ENCODE measurements at regions not wholly inside any gene's neighbourhood (a gene's known extent, or its start where the extent isn't known, plus 50 kb on each side); places are given as distances from the start of the nearest gene placed in this dataset.
"Not testable (repeated sequence)": the region's sequence is repeated elsewhere in the genome, so short reads cannot be mapped to it uniquely, and the experiment has no call there.

- not testable (repeated sequence) for DNase-seq
Observed at GRCh38 chr11:123344188-123344587, 85.9 kb upstream of the GRAMD1B start.

- no peak for DNase-seq
Observed at GRCh38 chr11:123338997-123339752, 90.9 kb upstream of the GRAMD1B start.

DNA sequence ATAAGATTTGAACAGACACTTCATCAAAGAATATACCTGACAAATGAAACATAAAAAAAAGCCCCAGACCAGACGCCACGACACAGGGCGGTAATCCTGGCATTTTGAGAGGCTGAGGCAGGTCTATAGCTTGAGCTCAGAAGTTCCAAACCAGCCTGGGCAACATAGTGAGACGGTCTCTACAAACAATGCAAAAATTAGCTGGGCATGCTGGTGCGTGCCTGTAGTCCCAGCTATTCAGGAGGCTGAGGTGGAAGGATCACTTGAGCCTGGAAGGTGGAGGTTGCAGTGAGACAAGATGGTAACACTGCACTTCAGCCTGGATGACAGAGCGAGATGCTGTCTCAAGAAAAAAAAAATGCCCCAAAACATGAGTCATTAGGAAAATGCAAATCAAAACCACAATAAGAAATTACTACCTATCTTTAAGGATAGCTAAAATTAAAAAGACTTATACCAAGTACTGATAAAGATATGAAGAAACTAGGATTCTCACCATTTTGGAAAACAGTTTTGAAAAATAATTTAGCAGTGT lies 91.7 kb upstream of the GRAMD1B start:
- no peak for DNase-seq

DNA sequence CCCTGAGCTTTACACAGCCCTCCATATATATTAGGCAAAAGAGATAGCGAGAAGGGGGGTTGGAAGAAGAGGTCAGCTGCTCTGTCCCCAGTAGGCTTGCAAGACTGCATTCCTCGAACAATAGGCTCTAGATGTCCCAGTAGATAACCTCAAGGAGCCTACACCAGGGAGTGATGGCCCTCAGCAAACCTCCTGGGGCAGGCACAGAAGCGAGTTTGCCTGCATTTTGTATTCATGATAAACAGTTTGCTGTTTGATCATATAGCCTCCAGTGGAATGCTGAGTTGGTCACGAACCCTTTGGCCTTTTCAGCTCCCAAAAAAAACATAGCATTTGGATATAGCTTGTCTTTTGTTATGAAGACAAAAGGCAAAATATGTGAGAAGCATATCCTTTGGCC lies 95.1 kb upstream of the GRAMD1B start:
- DNase-seq = no peak

GRCh38 chr11:123332577-123332976 lies 97.5 kb upstream of the GRAMD1B start:
- not testable (repeated sequence) for DNase-seq

DNA sequence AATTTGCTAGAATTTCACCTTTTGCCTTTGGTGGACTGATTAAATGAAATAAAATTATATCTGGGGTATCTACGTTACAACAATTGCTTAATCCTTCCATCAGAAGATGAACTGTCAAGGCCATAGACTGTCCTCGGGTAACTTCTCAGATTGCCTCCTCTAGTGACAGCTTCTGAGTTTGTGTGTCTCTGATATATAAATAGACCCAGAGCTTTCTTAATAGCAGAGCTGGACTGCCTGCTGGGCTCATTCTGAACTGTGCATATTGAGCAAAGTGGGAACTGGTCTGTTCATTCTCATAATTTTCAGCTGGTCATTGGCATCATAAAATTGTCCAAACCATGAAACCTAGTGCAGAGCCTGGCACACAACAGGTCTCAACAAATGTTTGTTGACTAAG lies 99.1 kb upstream of the GRAMD1B start:
- no peak for DNase-seq

DNA sequence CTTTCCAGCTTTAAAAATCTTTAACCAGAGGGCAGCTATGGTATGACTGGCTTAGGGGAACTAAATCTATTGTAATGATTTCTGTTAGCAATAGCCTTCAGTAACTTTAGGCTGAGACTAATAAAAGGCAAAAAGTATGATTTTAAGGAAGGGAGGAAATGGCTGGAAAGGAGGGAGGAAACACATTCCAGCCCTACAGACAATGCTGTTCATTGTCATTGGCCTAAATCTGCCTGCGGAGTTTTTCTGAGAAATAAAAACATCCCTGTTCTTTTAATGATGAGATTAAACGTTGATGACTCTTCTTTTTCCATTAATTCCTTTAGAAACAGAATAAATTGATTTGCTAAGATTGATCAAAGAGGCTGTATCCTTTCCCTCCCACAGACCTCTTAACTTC lies 99.6 kb upstream of the GRAMD1B start:
- DNase-seq = no peak

- no peak for DNase-seq
Observed at GRCh38 chr11:123330071-123330470, 100.0 kb upstream of the GRAMD1B start.

- DNase-seq = no peak
Observed at GRCh38 chr11:123328281-123328867, 101.7 kb upstream of the GRAMD1B start.

- DNase-seq = no peak
Observed at GRCh38 chr11:123325533-123325932, 104.5 kb upstream of the GRAMD1B start.

GRCh38 chr11:123323568-123323967 lies 106.5 kb upstream of the GRAMD1B start:
- no peak for DNase-seq

GRCh38 chr11:123321636-123322035 lies 108.4 kb upstream of the GRAMD1B start:
- DNase-seq = no peak

- DNase-seq = no peak
Observed at GRCh38 chr11:123318623-123319022, 111.4 kb upstream of the GRAMD1B start.

DNA sequence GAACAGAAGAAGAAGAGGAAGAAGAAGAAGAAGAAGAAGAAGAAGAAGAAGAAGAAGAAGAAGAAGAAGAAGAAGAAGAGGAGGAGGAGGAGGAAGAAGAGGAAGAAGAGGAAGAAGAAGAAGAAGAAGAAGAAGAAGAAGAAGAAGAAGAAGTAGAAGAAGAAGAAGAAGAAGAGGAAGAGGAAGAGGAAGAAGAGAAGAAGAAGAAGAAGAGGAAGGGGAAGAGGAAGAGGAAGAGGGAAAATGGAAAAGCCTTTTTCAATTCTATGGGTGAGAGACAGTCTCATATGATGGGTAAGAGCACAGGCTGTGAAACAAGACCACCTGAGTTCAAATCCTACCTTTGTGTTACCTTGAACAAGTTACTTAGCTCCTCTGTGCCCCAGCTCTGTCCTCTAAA lies 111.9 kb upstream of the GRAMD1B start:
- DNase-seq = not testable (repeated sequence)

- no peak for DNase-seq
Observed at GRCh38 chr11:123316003-123316402, 114.1 kb upstream of the GRAMD1B start.

GRCh38 chr11:123314972-123315371 lies 115.1 kb upstream of the GRAMD1B start:
- DNase-seq = no peak

- DNase-seq = no peak
Observed at GRCh38 chr11:123313262-123313661, 116.8 kb upstream of the GRAMD1B start.

DNA sequence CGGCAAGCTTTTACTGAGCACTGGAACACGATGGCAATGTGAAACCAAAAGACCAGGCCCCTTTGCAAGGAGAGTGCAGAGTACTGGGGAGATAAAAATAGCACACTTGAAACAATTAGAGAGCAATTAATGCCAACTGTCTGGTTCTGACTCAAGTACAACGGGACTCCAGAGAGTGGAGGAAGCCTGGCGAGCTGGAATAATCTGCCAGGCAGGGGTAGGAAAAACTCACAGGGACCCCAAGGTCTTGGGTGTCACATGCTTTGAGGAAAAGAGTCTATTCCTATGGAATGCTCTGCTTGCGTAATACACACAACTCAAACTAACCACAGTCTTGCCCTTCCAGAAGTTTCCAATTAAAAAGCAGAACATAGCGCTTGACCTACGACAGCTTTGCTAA lies 113.0 kb upstream of the CLMP start:
- DNase-seq = peak; percentile 10

- DNase-seq = no peak
Observed at GRCh38 chr11:123307276-123307675, 112.2 kb upstream of the CLMP start.

DNA sequence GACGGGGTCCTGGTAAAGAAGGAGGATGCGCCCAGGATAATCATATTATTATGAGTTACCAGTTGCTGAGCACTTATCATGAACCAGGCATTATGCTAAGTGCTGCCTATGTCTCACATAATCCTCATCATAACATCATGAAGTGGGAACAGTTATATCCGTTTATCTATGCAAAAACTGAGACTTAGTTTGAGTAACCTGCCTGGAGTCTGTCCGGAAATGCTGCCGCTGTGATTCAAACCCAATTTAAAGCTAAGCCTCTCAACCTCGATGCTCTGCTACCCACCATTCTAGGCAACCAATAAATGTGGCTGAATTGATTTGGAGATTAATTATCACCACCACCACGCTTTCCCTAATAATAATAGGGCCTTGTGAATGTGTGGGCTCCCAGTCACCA lies 111.5 kb upstream of the CLMP start:
- DNase-seq = no peak

DNA sequence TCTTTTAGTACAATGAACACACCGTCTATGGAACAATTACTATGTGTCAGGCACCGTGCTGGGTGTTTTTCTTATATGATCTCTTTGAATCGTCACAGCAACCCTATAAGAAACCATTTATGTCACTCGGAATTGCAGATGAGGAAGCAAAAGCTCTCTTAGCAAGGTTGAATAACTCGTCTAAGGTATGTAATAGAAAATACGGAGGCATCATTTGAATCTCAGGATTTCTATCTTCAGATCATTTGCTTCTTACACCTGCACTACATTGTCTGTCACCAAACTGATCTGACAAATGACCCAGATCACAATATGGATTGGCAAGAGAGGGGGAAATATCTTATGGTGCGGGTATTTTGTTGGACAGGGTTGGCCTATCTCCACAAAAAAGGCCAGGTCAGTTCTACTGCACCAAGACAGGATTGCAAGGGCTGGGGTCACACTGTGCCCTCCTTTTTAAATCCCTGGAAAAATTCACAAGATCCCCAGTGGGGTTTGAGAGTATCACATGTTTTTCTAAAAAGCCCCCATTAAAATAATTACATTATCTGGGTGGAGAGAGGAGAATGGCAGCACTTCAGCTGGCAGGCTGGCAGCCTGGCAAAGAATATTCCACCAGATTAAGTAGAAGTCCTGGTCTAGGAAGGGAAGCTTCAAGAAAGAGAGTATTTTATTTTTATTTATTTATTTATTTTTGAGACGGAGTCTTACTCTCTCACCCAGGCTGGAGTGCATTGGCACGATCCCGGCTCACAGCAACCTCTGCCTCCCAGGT lies 110.7 kb upstream of the CLMP start:
- DNase-seq = no peak

DNA sequence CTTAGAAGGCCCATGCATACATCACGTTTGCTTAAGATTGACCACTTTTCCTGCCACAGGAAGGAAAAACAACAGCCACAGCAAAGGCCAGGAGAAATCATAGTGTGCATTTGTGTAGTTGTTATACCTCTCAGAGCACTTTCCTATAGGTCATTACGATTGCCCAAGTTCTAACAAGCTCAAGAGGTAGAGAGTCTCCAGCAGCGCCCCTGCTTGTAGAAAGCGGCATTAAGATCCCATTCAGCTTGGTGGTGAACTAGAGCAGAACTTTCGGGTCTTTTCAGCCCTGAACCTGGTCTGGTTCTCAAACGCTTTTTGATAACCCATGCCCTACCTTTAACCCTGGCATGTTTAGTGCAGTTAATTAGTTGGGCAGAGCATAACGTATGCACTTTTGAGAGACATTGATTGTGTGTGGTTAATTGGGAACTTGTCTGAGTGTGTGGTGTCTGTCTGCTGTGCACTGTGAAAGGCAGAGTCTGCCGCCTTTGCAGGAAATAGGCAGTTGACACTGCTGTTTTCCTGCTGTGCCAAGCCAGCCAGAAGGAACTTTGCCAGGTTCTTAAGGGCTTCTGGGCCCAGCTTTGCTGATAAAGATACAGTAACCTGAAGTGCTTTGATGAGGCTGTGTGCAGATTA lies 109.9 kb upstream of the CLMP start:
- DNase-seq = no peak

DNA sequence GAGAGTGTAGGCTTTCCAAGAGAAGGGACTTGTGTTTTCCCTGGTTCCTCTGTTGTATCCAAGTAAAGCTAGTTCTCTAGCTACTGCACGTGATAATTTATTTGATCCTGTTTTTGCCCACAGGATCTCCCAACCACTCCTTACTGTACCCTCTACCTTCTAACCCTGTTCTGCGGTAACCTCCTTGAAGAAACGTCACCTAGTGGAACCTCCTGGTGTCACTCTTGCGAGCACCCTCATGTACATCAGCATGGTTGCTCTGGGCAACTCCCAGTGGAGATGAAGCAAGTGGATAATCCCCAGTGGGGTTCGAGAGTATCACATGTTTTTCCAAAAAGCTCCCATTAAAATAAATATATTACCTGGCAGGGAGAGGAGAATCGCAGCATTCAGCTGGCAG lies 108.9 kb upstream of the CLMP start:
- no peak for DNase-seq

All from NCI-H1694 treated with DMSO at 0.1 percent for 48 hours (cell line).